ENCODE measurements at regions not wholly inside any gene's neighbourhood (a gene's known extent, or its start where the extent isn't known, plus 50 kb on each side); places are given as distances from the start of the nearest gene placed in this dataset.

- no peak overlapping the region for H3K27ac ChIP-seq (ENCODE audit: insufficient read depth, low read length)
- intact Hi-C loops (cut with micrococcal nuclease) (no loop called here), in situ Hi-C loops (cut with MboI; ENCODE audit: low sequenced_read_pairs) (no loop called here), dilution Hi-C loops (cut with HindIII; ENCODE audit: low sequenced_read_pairs, unreplicated experiment) (no loop called here)
- no peak overlapping the region for H2BK120ac ChIP-seq (ENCODE audit: low read depth, low read length)
- peaks cover 15% of the 10 kb centered on the region for H3K27me3 ChIP-seq (ENCODE audit: control insufficient read depth, insufficient read depth, low read length)
- H3K4me1 ChIP-seq (ENCODE audit: control insufficient read depth, insufficient read depth, low read length): no peaks in the 10 kb centered on the region
- H3K56ac ChIP-seq (ENCODE audit: extremely low read depth, insufficient read depth, low read length): no peak overlapping the region
- no peak overlapping the region for H3K4me2 ChIP-seq (ENCODE audit: low read depth, low read length)
- no peak overlapping the region for H3K4ac ChIP-seq (ENCODE audit: low read depth, low read length)
- peaks cover 9% of the 10 kb centered on the region for H3K9me3 ChIP-seq (ENCODE audit: control insufficient read depth, insufficient read depth, low read length)
- no peak overlapping the region for H3K23ac ChIP-seq (ENCODE audit: low read depth, low read length)
- H4K91ac ChIP-seq (ENCODE audit: insufficient read depth, low read depth, low read length): no peak overlapping the region
- ATAC-seq (ENCODE audit: low read depth) (no peak), DNase-seq (no peak)
- H2BK15ac ChIP-seq (ENCODE audit: low read depth, low read length): no peak overlapping the region
- no TSS peak for BruUV-seq (replicated peaks)
- H2BK5ac ChIP-seq (ENCODE audit: low read depth, low read length, poor library complexity, severe bottlenecking): no peak overlapping the region
- WGBS, 2 experiments (ENCODE audit: extremely low coverage in 2 of 2, insufficient read length in 1 of 2): 80% methylated on average over 1 of the region's 3 CpGs; no CpG with 5 or more reads in 1 of the 2 experiments
- no peak overlapping the region for H4K8ac ChIP-seq (ENCODE audit: low read depth in 2 of 2, low read length in 2 of 2)
- no peaks in the 10 kb centered on the region for H3K79me1 ChIP-seq (ENCODE audit: low read depth in 1 of 2, low read length in 2 of 2)
- ChIA-PET CTCF (no interaction called here), POLR2A (ENCODE audit: unreplicated experiment) (no interaction called here)
- no peak overlapping the region for H3K14ac ChIP-seq (replicated peaks; ENCODE audit: low read depth, low read length)
- H3K4me3 ChIP-seq (ENCODE audit: insufficient read depth, low read depth, low read length): no peak overlapping the region
- H2BK20ac ChIP-seq (ENCODE audit: low read depth, low read length): no peak overlapping the region
- no peak overlapping the region for H2AK5ac ChIP-seq (ENCODE audit: low read depth, low read length)
- TF ChIP-seq CEBPB (IDR thresholded peaks at IDR 0.05; ENCODE audit: low read depth, low read length) (no peak), ELK1 (IDR thresholded peaks at IDR 0.05; ENCODE audit: borderline replicate concordance, low read depth, low read length) (no peak), FOS (IDR thresholded peaks at IDR 0.05; ENCODE audit: low read depth, low read length) (no peak), MXI1 (IDR thresholded peaks at IDR 0.05; ENCODE audit: borderline replicate concordance, low read depth, low read length) (no peak), SMC3 (IDR thresholded peaks at IDR 0.05; ENCODE audit: low read depth, low read length) (no peak), RFX5 (IDR thresholded peaks at IDR 0.05; ENCODE audit: low read depth, low read length) (no peak), CTCF (conservative IDR thresholded peaks at IDR 0.05; ENCODE audit: low read depth, low read length) (no peak), RAD21 (IDR thresholded peaks at IDR 0.05; ENCODE audit: low read length) (no peak), USF2 (IDR thresholded peaks at IDR 0.05; ENCODE audit: low read depth, low read length) (no peak), POLR2A (IDR thresholded peaks at IDR 0.05; ENCODE audit: low read depth, low read length) (no peak), NFE2L2 (IDR thresholded peaks at IDR 0.05; ENCODE audit: low read depth, low read length) (no peak), MAFK (IDR thresholded peaks at IDR 0.05; ENCODE audit: low read depth, low read length) (no peak), MAZ (IDR thresholded peaks at IDR 0.05; ENCODE audit: borderline replicate concordance, low read depth, low read length) (no peak), RCOR1 (IDR thresholded peaks at IDR 0.05; ENCODE audit: insufficient replicate concordance, low read length) (no peak), BHLHE40 (IDR thresholded peaks at IDR 0.05; ENCODE audit: low read depth, low read length) (no peak), CHD1 (IDR thresholded peaks at IDR 0.05; ENCODE audit: low read depth, low read length) (no peak)
- no peaks in the 10 kb centered on the region for H3K36me3 ChIP-seq (ENCODE audit: control insufficient read depth, insufficient read depth, low read length)
- H3K9me1 ChIP-seq (ENCODE audit: insufficient read depth, low read length): no peaks in the 10 kb centered on the region
- H4K20me1 ChIP-seq (ENCODE audit: insufficient read depth, low read length): no peaks in the 10 kb centered on the region
- no peak overlapping the region for H2AK9ac ChIP-seq (replicated peaks; ENCODE audit: low read depth, low read length, poor library complexity)
- H3K9ac ChIP-seq (ENCODE audit: low read depth, low read length): no peak overlapping the region
- H3K18ac ChIP-seq (ENCODE audit: low read depth, low read length): no peak overlapping the region
- no peak overlapping the region for H2AFZ ChIP-seq (replicated peaks; ENCODE audit: low read length, poor library complexity)
- H4K5ac ChIP-seq (ENCODE audit: low read depth, low read length): no peak overlapping the region
Measured at GRCh38 chr3:43917361-43917760, 226.6 kb downstream of the ABHD5 start.

Data from IMR-90 (cell line).